GM18498 (cell line): ENCODE measurements at regions not wholly inside any gene's neighbourhood (a gene's known extent, or its start where the extent isn't known, plus 50 kb on each side); places are given as distances from the start of the nearest gene placed in this dataset.
"Not testable (repeated sequence)": the region's sequence is repeated elsewhere in the genome, so short reads cannot be mapped to it uniquely, and the experiment has no call there.

ENCODE experiments used
- ATAC-seq: cut with Tn5 transposase; IDR thresholded peaks from one replicate; pipeline ENCODE4 v1.9.1; 2021; ENCODE audit warnings: mild to moderate bottlenecking, moderate library complexity; ENCODE audit not compliant: unreplicated experiment

DNA sequence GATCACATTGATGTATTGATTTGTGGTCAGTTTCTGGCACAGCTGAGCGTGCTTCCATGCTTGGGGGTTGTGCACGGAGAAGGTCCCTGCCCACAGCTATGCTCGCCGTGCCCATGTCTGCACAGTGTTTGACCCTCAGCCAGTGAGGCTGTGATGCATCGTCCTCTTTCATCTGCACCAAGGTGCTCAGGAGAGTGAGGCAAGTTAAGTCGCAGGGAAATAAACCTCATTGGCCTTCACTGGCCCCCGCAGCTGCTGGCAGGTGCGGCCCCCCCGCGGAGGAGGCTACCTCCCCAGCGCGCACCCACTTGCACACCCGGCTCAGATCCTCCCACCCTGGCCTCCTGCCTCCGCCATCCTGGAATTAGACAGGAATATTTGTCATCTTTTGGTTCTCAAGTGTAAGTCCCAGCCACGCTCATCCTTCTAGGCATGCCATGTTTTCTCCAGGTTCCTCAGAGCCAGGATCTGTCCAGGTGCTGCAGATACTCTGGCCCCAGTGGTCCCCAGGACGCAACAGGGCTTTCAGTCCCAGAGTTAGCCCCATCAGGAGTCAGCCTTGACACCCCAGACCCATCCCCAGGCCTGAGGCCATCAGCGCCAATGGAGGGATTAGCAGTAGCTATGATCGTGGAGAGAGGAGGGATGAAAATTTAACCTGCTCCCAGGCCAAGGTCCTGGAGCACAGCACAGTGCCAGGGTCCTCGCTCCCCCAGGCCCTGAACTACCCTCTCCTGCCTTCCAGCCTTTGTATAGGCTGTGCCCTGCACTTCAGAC lies 93.7 kb downstream of the OAT start:
- no peak for ATAC-seq

DNA sequence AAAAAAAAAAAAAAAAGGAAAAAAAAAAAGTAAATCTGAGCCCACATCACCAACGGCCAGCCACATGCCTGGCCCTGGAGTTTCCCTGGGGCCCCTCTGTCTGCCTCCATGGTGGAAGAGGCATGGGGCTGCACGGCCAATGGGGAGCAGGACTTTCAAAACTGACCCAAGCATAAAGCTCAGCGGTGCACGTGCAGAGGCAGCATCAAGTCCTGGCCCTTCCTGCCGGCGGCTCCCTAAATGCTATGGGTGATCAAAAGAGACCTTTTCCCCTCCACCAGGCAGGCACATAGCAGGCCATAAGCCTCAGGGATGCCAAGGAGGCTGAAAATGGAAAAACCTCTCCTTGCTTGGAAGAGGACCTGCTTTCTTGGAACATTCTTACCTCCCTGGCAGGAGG lies 94.3 kb downstream of the OAT start:
- no peak for ATAC-seq

DNA sequence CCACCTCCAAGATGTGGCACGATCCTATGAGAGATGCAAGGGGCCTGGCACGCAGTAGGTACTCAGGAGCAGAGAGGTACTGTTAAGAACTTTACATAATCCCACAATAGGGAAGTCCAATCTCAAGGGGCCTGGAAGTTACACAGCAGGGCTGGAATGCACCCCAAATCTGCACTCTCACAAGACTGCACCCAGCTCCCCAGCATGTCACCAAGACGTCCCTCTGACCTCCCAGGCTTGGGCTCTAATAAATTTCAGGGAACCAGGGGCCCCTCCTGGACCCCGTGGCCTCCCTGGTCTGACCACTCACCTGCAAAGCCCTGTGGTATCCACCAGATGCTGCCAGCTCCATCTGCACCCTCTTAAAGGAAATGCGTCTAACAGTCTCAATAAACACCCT lies 94.9 kb downstream of the OAT start:
- ATAC-seq, result no peak

DNA sequence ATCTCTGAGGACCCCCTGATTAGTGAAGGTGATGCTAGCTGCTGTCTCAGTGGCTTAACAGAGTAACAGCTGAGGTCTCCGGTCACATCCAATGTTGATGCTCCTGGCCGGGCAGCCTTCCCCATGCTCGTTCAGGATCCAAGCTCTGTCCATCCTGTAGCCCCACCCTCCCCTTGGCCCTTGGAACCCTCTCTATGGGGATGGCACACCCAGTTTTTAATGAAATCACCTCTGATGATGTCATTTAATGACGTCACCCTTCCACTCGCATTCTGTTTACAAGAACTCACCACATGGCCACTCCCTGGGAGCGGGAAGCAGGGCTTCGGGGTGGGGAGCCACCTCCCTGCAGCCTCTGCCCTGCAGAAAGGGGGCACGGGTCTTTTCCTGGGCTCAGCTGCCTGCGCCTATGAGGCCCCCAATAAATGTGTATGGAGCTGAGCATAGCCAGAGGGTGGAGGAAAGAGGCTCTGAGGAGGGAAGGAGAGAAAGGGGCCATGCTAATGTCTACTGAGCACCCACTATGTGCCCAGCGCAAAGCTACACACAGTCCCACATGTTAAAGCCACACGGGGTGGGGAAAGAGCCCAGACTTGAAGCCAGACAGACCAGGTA lies 95.5 kb downstream of the OAT start:
- no peak for ATAC-seq

DNA sequence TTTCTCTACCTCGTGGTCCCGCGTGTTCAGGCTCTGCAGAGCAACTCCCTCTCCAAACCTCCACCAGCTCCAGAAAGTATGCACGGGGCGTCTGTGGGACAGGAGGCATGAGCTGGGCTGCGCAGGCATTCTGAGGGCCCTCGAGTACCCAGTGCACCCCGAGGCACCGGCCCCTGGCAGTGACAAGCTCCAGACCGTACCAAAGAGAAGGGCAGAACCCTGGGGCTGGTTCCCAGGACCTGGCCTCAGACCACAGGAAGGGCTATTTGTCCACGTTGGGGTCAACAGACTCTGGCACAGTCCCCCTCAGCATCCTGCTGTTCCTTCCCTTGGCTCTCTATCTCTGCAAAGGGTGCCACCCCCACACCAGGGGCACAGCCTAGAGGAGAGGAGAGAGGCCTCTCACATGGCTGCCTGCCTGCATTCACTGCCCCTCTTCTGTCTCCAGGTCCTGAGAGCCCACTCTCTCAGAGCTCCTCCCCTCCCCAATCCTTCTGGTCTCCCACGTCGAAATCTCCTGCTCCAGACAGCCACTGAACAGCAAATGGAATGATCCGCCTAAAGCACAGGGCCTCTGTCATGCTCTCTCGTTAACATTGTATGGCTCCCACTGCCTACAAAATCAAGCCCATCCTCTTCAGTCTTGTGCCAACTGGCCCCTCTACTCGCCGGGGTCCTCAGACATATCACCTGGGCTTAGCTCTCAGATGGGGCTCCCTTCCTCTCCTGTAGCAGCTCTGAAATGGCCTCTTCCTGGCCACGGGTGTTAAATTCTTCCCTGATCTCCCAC lies 96.3 kb downstream of the OAT start:
- ATAC-seq, result no peak

DNA sequence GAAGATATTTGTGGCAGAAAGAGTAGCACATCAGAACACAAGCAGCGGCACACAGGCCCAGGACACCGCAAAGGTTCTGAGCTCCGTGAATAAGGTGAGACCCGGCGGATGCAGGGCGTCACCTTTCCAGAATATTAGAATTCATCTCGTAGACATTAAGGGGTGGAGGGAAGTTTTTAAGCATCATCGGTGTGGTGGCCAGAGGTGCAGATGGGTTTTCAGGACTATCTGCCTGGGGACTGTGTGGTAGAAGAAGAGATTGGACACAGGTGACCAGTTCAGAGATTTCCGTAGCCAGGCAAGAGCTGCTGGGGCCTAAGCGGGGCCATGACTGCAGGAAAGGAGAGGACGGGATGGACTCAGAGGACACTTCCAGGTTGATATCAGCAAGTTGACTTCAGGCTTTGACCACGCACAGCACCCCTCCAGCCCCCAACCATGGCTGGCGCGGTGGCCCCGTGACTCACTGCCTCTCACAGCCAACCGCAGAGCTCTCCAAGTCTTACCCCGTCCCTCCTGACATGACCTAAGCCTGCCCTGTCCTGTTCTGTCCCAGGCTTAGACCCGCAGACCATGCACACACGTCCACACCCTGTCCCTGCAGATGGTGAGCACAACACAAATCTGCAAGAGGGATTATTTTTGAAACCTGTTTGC lies 97.2 kb downstream of the OAT start:
- ATAC-seq, result no peak

DNA sequence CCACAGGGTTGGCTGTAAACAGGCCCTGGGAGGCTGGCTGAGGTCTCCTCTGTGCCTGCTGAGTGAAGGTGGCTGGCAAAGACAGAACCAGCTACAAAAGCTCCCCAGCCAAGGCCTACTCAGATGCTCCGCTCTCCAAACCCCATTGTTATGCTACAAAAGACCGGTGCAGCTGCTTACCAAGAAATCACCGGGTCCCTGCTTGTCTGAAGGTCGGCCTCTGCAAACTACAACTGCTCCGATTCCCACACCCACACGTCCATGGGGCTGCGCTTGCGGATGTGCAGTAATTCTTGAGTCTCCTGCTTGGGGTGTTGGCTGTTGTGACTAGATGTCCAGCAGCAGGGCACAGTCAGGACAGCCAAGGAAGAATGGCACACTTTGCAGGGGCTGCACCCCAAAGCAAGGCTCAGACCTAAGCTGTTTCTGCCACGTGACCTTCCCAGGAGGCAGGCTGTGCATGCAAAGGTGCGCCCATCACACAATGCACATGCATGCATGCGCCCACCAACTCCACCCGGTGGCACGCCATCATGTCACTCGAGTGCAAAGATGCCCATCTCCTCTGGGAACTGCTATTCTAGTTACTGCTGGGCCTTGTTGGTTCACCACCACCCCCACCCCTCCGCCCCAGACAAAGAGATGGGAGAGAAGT lies 97.8 kb downstream of the OAT start:
- no peak for ATAC-seq

DNA sequence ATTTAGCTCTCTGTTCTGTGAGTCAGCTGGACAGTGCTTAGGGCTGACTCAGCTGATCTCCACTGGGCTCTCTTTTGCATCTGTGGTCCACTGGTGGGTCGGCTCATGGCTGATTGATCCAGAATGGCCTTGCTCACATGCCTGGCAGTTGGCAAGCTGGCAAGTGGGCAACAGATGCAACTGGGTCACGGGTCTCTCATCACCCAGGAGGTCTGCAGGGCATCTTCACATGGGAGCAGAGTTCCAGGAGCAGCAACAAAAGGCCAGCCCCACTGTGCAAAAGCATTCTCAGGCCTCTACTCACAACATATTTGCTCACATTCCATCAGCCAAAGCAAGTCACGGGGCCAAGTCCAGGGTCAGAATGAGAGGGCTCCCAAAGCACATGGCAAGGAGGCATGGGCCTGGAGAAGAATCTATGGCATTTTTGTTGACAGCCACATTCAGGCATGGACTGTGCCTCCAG lies 98.8 kb downstream of the OAT start:
- ATAC-seq, result no peak

DNA sequence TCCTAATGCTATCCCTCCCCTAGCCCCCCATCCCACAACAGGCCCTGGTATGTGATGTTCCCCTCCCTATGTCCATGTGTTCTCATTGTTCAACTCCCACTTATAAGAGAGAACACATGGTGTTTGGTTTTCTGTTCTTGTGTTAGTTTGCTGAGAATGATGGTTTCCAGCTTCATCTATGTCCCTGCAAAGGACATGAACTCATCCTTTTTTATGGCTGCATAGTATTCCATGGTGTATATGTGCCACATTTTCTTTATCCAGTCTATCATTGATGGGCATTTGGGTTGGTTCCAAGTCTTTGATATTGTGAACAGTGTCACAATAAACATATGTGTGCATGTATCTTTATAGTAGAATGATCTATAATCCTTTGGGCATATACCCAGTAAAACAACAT lies 99.2 kb downstream of the OAT start:
- ATAC-seq, result not testable (repeated sequence)

DNA sequence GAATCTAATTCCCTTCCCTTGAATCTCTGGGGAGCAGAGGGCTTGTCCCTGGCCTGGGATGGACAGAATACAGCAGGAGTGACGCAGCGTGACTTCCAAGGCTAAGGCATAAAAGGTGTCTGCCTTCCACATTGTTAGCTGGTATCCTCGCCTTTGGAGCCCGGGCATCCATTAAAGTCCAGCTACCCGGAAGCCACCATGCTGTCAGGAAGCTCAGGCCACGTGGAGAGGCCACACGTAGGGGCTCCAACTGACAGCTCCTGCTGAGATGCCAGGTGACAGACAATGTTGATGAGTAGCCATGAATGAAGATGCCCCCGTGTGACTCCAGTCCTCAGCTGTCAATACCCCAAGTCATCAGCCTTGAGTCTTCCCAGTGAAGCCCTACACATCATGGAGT lies 99.9 kb downstream of the OAT start:
- no peak for ATAC-seq

DNA sequence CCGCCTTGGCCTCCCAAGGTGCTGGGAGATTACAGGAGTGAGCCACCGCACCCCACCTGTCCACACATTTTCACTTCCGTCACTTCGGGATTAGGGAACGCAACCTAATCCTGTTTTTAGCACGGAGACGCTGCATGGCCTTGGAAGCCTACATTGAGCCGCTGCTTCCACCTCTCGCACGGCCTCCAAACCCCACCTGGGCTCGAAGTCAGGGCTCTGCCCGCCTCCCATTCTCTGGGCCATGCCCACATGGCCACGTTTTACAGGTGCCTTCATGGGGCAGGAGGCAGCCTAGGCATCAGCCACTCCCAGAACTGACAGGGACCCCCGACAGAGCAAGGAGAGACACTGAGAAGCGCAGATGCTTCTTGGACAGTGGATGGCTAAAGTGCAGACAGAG lies 100.6 kb downstream of the OAT start:
- ATAC-seq, result no peak

DNA sequence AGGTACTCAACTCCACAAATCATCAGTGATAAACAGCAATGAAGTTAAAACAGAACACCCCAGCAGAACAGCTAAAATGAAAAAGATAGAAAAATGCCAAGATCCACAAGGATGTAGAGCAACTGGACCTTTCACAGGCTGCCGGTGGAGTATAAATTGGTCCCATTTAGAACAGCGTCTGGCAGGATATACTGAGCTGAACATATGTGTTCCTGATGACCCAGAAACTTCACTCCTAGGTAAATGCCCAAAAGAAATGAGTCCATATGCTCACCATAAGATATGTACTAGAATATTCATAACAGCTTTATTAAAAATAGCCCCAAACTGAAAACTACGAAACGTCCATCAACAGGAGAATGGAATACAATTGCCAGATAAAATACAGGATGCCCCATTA lies 102.4 kb downstream of the OAT start:
- ATAC-seq, result no peak

DNA sequence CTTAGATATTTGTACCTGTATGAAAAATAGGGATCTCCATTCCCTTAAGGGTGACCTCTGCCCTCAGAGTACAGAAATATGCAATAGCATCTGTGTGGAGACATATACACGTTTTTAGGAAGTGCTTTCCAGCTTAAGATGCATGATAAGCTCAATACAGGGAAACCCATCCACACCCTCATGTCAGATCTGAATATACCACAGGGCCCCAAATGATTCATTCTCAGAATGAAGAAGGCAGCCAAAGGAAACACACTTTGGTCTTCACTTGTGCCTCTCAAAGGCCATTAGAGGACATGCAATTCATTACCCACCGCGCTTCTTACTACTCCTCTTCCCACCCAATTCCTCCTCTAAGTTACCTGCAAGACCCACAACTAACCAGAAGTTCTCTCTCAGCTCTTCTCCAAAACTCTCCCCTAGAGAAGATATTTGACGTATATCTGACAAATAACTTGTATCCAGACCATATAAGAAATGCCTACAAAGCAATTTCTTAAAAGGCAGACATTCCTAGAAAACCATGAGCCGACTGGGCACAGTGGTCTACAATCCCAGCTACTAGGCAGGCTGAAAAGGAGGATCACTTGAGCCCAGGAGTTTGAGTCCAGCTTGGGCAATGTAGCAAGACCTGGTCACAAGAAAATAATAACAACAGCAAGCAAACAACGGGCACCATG lies 103.0 kb downstream of the OAT start:
- no peak for ATAC-seq

DNA sequence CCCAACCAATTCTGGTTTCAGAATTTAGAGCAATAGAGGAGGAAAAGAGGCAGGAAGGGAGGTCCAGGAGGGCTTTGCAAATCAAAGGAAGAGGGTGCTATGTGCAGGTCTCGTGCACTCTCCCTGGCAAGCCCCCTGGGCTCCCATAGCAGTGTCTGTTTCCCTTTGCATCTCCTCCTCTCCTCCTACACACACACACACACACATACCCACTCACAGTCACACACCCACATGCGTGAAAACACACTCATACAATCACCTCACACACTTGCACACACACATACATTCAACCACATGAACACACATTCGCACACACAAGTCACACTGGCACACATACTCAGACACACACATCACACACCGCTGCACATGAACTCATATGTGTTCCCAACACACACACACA lies 105.3 kb downstream of the OAT start:
- no peak for ATAC-seq

DNA sequence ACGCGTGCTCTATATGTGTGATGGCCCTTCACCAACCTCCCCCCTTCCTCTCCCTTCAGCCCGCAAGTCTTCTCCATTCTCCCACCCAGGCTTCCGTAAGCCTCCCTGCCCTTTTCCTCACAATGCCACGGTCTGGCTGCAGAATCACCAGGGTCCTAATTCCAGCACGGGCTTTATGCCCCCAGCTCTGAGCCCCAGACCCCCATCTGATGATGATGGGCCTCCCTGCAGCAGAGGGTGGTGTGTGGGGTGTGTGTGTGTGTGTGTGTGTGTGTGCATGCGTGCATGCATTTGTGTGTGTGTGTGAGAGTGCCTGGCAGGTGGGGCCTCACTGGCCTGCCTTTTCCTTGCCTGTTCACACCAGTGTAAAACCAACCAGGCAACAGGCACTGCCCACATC lies 109.9 kb downstream of the OAT start:
- ATAC-seq, result no peak

DNA sequence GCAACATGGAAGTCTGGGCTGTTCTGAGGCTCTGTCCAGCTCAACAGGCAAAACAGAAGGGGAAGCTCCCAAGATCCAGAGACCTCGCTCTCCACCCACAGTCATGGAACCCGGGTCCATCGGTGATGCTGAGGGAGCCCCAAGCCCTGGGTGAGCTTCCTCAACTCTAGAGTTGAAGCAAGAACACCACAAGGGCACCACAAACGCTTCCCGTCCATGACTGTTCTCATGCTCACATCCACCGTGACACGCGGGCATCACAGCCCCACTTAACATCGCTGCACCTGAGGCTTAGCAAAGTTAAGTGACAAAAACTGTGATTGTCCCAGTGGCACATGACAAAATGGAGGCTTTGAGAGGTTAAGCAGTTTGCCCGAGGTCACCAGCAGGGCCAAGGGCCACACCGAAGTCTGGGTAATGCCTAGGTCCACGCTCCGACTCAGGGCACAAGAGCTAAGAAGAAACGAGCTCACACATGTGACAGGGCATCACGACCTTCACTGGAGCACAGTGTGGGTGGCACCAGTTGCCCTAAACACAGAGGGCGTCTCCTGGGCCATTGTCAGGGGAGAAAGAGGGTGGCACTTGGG lies 110.6 kb downstream of the OAT start:
- no peak for ATAC-seq

DNA sequence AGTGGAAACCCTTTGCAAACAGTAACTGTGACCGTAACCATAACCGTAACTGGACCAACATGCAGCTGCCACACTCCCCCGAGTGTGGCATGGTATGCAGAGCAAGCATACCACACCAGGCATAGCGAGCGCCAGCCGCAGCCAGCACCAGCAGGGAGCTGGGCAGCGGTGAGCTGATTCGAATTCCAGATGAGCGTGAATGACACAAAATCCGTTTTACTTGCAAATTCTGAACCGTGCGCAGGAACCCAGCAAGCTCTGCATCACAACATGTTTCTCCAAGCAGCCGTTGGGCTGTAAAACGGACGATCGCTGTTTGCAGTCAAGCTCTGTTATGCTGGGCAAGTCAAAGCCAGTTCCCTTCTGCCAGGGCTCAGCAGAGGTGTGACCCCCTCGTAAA lies 111.1 kb downstream of the OAT start:
- no peak for ATAC-seq

DNA sequence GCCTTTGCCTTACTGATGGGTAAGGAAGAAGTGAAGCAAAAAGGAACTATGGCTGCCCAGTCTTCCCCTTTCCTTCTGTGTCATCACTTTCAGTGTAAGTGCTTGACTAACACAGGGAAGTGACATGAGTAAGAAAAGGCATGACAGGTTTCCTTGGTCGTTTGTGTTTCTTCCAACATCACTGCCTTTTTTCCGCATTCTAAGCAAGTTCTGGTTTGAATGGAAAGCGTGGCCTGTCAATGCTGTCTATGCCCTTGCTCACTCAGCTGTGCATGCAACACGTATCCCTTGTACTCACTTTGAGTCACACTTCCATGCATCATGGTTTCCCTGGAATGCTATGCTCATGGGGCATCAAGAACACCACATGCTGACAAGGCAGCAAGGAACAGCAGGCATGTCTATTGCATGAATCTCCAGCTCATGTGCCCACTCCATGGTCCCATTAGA lies 111.8 kb downstream of the OAT start:
- ATAC-seq, result no peak

DNA sequence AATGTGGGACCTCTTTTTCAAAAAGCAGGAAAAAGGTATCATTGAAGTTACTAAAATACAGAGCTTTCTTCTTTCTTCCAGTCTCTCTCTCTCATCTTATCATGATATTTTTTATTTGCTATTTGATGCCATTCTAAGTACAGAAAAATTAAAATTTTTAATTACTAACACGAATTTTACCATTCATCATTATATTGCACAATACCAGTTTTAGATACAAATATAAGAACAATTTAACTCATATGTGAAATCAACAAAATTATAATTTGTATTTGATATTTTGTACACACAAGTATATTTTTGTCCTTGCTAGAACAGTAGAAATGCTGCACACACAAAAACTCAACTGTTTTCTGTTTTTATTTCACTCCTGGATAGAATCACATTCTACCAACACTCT lies 112.2 kb downstream of the OAT start:
- ATAC-seq, result no peak

DNA sequence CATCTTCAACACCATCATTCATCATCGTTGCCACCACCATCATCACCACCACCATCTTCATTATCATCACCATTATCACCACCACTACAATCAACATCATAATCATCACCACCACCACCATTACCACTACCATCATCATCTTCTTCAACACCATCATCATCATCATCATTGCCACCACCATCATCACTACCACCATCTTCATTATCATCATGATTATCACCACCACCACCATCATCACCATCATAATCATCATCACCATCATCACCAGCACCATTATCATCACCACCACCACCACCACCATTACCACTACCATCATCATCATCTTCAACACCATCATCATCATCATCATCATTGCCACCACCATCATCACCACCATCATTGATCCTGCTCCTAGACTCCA lies 112.7 kb downstream of the OAT start:
- ATAC-seq, result no peak
